GM04503 (cell line): ENCODE measurements at regions not wholly inside any gene's neighbourhood (a gene's known extent, or its start where the extent isn't known, plus 50 kb on each side); places are given as distances from the start of the nearest gene placed in this dataset.
"Not testable (repeated sequence)": the region's sequence is repeated elsewhere in the genome, so short reads cannot be mapped to it uniquely, and the experiment has no call there.

Experiments
- DNase-seq: peaks from one replicate; pipeline ENCODE4 v3.0.0-alpha.2; 2012; ENCODE audit warnings: low read depth

DNA sequence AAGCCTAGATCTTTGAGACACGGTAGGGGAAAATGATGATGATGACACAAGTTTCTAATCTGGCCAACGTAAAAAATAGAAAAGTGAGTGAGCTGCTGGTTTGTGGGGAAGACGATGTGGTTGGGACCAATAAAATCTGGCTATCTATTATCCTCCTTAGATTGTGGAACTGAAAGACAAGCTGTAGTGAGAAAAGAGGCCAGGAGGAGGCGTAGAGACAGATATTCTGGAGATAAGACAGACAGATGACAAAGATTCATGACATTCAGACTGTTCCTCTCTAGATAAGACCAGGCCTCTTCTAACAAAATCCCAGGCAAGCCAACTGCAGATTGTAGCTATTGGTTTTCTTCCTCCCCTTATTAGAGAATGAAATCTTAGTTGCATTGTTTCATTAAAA, 376.3 kb upstream of the UBE2E3 start:
- no peak for DNase-seq

DNA sequence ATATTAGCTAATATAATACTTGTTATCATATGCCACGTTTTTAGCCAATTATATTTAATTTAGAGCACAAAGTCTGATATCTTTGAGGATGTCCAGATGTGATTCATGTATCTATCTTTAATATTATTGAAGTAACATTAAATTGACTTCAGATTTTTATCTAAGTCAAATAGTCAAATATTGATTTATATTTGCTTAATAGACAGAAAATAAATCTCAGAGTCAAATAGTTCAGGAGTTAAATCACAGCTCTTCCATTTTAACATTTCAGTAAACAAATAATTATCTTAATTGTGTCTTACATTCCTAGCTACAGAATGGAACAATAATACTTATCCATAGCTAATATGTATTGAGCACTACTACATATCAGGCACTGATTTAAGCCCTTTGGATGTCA, 379.4 kb upstream of the UBE2E3 start:
- DNase-seq, result no peak

DNA sequence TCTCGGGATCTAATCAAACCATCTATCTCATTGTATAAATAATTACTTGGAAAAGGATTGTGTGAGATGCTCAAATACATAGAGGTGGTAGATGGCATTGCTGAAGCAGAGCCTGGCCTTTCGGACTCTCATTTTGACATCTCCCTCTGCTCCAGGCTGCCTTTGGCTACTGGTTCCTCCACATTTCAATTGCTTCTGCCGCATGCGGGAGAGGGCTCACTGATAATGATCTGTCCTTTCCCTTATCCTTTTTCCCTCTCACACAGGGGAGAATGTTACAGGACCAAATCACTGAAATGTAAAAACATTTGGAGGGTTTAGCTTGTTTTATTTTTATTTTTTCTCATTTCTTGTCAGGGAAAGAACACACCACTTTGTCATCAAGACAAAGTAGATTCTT, 380.6 kb upstream of the UBE2E3 start:
- no peak for DNase-seq

DNA sequence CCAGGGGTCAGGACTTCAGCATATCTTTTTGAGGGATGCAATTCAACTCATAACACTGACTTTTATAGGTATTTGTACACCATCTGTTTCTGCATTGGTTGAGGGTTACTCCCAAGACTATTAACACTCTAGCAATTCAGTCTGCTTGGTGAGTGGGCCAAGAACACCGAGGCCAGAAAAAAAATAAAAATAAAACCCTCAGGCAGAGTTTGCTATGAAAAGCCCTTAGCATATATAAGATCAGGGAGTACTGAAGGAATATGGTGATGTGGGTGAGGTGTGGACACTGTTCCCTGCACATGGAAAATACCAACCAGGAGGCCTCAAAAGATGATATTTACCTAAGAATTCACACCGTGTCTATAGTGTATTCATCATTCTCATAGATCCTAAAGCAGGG, 383.2 kb upstream of the UBE2E3 start:
- DNase-seq, result no peak

DNA sequence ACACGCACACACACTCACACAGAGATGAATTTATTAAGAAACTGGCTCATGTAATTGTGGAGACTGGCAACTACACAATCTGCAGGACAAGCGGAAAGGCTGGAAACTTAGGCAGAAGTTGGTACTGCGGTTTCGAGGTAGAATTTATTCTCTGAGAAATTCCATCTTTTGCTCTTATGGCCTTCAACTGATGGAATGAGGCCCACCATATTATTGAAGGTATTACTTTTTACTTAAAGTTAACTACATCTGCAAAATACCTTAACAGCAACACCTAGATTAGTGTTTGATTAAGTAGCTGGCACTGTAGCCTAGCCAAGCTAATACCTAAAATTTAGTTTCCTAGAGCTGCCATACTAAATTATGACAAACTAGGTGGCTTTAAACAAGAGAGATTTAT, 384.0 kb upstream of the UBE2E3 start:
- DNase-seq, result no peak

DNA sequence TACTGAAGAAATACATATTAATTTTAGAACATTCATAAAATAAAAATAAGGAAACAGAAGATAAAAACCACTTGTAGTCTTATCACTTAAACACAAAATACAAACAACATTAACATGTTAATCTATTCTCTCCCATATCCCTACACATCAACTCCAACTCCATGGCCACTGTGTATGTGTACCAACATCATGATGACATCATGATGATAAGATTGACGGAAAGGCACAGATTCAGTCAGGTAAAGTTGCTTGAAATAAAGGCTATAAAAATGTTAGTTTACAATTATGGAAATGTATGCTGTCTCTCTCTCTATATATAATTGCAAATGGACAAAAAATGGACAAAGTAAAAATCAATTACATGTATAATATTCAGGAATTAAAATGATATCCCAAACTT, 388.5 kb upstream of the UBE2E3 start:
- DNase-seq, result no peak

DNA sequence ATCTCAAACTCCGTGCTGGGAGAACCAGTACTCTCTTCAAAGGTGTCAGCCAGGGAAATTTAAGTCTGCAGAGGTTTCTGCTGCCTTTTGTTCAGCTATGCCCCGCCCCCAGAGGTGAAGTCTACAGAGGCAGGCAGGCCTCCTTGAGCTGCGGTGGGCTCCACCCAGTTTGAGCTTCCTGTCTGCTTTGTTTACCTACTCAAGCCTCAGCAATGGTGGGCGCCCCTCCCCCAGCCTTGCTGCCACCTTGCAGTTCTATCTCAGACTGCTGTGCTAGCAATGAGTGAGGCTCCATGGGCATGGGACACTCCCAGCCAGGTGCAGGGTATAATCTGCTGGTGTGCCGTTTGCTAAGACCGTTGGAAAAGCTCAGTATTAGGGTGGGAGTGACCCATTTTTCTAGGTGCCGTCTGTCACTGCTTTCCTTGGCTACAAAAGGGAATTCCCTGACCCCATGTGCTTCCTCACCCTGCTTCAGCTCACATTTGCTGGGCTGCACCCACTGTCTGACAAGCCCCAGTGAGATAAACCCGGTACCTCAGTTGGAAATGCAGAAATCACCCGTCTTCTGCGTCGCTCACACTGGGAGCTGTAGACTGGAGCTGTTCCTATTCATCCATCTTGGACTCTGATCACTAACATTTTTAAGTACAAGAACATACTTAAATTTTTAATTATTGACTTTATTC, 389.2 kb upstream of the UBE2E3 start:
- DNase-seq, result not testable (repeated sequence)

DNA sequence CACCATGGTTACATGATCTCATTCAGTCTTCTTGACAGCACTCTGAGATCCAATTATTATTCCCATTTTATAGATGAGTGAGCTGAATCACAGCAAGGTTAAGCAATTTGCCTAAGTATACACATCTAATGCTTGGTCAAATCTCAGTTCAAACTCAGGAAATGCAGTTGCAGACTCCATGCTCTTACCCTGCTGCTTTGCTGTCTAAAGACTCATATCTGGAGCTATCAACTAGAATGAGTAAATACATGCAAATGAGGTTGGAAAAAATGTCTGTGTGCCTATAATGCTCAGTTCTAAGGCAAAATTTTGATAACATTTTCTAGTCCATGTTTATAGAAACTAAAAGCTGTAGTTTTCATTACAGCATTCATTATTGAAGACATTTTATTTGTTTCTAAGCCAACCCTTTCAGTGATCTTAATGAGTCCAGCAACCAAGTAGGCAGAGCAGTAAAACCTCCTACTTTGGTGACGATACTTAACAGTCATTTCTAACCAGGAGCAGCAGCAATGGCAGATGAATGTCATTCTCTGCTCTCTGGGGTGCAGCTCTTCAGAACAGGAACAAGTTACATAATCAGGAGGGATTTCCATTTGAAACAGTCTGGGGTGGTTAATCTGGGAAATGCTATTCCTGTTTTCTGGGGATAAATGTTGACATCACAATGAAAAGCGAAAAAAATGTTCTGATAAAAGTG, 396.8 kb upstream of the UBE2E3 start:
- DNase-seq, result no peak

DNA sequence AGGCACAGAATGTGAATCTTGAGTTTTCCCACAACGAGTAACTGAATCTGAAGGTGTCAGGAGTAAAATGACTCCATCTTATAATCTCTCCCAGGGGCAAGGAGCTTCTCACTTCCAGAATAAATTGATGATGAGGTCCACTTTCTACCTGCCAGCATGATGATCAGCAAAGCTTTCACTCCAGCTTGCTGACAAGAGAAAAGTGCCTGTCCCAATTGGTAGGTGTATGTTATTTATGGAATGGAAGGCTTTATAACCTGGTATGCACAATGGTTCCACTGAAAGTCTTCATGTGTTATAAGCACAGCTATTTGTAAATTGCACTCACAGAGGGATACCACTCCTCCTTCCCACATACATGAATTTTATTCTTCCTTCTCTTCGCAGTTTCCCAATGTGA, 401.0 kb upstream of the UBE2E3 start:
- DNase-seq, result no peak

DNA sequence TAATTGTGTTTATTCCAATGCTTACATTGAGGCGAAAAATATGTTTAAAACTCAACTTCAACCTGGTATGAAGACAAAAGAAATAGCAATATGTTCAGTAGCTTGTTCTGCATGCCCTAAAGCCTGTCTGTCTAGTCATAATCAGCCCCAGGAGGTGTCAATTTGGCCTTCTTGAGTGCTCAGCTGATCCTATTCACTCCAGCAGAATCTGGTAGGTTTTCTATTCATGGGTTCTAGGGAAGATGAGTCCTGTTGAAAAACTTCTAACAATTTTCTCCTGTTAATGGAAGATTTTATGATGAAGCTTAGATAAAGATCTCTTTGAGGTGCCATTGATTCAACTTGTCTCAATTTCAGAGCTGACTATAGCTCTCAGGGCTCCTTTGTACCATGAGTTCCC, 402.0 kb upstream of the UBE2E3 start:
- DNase-seq, result no peak

DNA sequence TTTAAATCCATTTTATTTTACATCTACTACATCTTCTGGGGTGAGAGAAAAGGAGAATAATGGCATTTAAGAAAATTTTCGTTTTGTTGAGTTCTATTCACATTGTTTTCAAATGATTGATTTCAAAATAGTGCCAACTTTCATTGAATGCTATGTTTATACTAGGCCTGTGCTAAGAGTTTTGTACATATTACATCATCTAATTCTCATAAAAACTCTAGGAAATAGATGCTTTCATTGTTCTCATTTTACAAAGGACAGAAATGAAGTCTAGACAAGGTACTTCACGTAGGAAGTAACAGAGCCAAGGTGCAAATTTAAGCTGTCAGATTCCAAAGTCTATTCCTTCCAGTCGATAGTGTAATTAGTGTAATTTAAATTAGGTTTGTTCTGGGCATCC, 402.8 kb upstream of the UBE2E3 start:
- no peak for DNase-seq

DNA sequence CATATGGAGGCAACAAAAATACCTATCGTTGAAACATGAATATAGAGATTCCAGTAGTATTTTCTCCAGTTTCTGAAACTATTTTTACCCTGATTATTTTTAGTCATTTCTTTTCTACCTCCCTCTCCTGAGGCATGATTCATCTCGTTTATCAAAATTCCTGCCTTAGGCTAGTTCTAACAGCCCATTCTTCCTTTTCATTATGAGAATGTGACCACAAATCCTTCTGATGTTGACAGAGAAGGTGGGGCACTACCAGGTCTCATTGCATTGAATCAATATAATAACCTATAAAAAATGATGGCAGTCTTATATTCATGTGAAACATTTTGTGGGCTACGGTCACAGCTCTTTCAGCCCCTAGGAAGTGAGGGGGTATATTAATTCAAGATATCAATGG, 406.5 kb upstream of the UBE2E3 start:
- no peak for DNase-seq

DNA sequence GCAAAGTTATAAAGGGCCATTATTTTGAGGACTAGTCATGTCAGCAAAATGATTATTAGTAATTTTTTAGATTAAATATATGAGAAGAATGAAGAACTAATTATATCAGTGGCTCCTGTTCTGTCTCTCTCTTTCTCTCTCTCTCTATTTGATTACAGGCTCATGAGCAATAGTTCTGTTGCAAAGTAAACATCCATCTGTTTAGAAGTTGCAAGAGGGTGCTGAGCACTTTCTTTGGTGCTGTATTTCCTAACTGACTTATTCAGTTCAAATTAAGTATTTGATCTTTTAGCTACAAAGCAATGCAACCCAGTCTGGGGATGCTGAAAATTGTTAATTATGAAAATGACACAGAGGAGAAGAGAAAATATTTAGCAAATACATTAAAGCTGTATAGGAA, 408.1 kb upstream of the UBE2E3 start:
- DNase-seq, result no peak

DNA sequence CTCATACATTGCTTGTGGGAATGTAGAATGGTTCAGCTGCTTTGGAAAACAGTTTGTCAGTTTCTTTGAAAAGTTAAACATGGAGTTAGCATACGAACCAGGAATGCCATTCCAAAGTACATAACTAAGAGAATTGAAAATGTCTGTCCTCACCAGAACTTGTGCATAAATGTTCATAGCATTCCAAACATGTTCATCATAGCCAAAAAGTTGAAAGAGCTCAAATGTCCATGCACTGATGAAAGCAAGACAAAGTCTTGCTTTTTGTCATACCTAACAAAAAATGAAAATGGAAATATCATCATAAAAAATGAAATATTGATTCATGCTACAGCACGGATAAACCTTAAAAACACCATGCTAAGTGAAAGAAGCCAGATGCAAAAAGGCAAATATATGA, 408.8 kb upstream of the UBE2E3 start:
- DNase-seq, result peak; percentile 39

DNA sequence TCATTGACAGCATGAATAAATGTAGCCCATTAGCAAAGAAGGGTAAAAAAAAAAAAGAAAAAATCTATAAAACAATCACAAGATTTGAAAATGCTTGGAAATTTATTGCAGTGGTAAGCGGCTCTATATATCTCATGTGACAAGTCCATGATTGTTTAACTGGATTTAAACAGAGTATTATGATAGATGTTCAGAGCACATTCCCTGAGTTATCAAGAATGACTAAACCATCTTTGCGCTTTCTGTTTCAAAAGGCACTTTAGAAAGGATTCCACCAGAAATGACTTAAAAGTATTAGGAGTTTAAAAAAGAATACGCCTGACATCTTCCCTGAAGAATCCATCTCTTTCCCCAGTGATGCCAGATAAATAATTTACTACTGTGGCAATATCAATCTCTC, 409.5 kb upstream of the UBE2E3 start:
- no peak for DNase-seq

DNA sequence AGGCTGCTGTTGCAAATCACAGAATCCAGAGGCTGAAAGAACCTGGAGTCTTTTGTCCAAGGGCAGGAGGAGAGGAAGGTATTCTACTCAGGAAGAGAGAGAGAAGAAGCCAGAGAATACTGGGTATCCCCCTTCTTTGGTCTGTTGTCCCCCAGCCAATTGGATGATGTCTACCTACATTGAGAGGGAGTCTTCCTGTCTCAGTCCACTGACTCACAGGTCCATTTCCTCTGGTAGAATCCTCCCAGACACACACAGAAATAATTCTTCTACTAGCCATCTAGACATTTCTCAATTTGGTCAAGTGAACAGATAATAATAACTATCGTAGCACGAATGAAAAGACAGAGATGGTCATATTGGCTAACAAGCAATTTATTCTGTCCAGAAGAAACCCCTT, 416.4 kb upstream of the UBE2E3 start:
- no peak for DNase-seq

DNA sequence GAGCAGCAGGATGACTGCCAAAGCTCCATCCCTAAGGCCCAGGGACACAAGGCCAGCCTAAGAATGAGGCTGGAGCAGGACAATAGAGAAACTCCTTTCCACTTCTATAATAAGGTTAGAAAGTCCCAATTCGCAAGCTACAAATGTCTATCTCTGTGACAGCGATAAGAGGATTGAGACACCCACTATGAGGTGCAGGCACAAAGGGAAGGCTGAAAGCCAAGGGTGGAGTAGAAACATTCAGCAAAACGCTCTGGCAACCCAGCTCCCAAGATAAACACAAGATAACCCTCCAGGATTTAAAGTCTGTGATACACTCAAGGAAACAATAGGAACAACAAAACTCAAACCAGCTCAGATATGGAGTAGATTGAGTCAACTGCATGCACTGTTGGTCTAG, 418.0 kb upstream of the UBE2E3 start:
- no peak for DNase-seq

DNA sequence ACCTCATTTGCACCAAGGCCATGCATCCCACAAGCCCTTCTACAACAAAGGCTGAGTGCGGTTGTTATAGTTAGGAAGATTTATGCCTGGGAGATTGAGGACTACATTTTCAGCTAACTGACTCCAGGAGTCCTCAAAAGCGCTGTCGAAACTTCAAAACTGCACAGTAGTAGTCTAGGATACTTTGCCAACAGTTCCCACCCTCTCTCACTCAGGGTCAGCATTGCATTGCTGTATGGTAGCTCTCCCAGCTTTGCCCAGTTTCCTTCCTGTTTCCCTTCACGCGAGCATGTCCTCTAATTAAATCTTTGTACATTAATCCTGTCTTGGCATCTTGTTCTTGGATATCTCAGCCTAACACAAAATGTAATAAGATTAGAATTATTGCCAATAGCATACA, 420.6 kb upstream of the UBE2E3 start:
- no peak for DNase-seq

DNA sequence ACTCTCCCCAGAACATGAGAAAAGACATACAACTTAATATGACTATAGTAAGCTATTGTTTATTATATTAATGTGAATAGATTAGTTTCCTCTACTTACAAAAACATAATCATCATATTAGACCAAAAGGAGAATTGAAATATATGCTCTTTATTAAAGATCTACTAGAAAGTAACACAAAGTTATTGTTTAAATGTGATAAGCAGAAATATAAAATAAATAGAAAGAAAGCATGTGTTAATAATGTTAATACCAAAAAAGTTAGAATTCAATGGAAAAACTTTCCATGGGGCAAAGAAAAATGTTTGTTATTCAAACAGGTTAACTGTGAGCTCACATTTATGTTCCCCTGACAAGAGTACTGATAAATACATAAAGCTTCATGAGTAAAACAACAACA, 421.4 kb upstream of the UBE2E3 start:
- DNase-seq, result no peak

DNA sequence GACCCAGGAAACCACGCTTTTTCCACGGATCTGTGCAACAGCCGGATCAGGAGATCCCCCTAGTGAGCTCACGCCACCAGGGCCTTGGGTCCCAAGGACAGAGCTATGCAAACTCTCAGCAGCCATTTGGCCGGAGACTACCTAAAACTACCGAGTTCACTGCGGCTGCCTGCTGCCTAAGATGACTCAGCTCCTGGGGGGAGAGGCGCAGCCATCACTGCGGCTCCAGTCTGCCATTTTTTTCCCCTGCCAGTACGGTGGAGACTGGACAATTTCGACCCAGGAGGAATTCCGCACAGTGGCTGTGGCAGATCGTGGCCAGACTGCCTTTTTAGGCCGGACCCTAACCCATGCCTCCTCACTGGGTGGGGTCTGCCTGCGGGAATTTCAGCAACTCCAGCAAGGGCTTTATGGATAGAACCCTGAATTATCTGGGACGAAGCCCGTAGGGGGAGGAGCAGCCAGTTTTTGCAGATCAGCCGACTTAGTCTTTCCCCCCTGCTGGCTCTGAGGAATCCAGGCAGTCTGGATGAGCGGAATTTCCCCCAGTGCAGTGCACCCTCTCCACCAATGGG, 424.9 kb upstream of the UBE2E3 start:
- DNase-seq, result no peak

DNA sequence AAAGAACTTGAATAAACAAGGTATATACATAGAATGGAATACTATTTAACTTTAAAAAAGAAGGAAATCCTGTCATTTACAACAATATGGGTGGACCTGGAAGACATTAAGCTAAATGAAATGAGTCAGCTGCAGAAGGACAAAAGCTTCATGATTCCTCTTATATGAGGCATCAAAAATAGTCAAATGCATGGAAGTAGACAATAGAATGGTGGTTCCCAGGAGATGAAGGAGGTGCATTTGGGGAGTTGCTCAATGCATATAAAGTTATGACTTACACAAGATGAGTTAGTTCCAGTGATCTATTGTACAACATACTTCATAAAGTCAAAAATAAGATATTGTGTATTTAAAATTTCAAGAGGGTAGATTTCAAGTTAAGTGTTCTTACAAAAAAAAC, 426.1 kb upstream of the UBE2E3 start:
- no peak for DNase-seq

DNA sequence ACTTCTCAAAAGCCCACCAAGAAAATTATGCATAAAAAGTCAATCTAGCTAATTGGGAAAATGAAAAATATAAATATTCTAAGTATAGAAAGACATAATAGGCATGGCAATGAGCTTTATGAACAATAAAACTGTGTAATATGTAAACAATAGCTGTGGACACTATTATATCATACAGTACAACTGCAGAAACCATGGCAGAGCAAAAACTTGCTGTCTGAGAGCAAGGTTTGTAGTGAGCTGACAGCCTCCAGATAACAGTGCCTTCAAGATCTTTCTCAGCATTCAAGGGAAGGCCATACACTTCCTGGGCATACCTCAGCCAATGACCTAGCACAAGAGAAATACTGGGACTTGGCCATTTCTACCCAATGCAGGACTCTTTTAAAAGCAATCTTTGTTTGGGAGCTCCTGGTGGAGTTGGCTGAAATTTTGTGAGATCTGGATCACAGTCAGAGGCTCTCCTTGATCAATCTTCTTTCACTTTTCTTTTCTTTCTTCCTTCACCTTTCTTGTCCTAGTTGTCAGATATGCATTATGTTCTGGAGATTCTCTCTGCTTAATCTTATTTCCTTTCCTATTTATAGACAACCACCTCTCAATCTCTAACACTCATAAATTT, 427.2 kb upstream of the UBE2E3 start:
- no peak for DNase-seq

DNA sequence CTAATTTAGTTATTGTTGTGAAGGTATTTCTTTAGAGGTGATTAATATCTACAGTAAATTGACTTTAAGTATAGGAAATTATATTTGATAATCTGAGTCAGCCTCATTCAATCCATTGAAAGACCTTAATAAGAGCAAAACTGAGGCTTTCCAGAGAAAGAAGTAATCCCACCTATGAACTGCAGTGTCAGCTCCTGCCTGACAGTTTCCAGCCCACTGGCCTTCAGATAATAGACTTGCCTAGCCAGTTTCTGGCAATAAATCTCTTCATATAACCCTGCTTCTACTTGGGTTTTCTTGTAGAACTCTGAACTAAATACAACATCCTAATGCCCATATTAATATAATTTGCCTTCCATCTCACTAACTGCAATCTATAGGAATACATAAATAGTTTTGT, 437.9 kb upstream of the UBE2E3 start:
- DNase-seq, result no peak
